NOMO-1 (cell line): ENCODE measurements at regions not wholly inside any gene's neighbourhood (a gene's known extent, or its start where the extent isn't known, plus 50 kb on each side); places are given as distances from the start of the nearest gene placed in this dataset.

Source experiments
- DNase-seq, 2 experiments: peaks; one replicate each; lab custom pipeline; 2025; ENCODE audit not compliant: unreplicated experiment in 2 of 2; lab: John Stamatoyannopoulos, UW

DNA sequence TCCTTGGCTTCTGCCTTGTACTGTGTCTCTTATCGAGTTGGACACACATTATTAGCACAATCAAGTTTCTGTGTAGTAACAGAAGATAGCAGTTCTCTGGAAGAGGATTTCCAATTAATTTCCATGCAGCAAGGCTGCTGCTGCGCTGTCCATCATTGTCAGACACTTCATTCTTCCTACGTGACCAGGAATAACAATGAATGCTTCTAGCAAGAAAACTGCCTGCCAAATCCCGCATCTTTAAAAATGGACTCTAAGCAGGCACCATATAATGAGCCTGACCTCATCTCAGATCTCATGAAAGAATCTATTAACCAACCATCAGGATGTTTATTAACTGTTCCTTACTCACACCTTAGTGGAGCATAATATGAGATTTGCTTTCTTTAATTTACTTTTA is 1067.7 kb upstream of the FAM98A start:
- DNase-seq = no peak

DNA sequence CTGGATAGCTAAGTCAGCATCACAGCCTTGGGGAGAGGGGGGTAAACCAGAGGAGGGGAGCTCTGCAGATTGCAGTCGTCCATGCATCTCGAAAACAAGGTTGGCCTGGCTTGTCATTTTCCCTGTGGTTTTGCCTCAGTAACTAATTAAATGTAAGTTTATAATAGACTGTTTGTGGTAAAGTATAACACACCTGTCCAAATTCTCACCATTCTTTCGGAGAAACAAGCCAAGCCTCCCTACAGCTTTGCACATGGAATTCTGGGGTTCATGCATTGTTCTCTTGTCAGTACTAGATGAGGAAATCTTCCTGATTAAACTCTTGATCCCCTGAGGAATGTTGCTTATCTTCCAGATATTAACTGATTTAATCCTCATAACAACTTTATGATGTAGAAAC is 1065.2 kb upstream of the FAM98A start:
- no peak for DNase-seq

DNA sequence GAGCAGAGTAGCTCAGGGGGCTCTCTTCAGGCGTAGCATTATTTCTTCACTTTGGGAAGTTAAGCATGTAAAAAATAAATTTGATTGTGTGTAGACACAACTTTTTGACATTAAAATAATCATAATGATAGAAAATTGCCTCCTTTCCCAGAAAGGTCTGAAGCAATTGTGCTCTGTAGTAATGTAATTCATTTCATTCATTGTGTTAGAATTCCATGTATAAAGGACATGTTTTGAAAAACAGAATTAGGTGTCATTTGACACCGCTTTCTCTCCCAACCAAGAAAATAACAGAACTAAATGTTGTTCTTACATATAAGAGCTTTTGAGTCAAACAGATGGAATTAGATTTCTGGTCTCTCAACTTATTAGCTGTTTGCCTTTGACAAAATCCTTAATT is 1064.2 kb upstream of the FAM98A start:
- no peak for DNase-seq

DNA sequence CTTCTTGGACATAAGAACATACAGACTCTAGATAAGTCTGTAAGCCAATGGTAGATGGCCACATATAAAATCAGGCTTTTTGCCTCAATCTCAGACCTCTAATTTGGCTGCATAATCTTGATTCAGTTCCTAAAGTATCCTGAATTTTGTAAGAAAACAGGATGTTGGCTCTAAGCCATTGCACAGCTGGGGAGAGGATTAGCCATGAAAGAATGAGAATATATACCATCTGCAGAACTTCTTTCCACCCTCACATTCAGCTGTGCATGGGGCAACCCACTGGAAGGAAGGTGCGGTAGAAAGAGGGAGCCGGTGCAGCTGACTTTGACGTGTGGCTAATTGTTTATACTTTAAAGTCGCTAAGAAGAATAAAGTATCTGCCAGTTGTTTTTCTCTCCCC is 1061.6 kb upstream of the FAM98A start:
- DNase-seq = no peak

- no peak for DNase-seq
Measured at GRCh38 chr2:34656632-34657031, 1057.5 kb upstream of the FAM98A start.

DNA sequence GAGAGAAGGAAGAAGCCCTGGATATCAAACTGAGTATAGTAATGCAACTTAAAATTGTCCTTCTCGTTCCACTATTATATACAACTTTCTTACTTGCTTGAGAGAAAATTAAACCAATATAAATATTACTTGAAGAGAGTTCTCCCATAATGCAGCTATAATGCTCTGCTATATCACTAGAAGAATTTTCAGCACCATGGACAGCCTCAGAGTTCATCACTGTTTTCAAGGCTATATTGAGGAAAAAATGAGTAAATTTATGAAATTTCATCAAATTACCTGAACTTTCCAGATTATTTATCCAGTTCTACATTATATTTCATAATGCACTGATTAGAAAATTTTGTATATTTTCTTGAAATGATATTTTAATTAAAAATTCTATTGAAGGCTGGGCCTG is 1053.5 kb upstream of the FAM98A start:
- DNase-seq = no peak

DNA sequence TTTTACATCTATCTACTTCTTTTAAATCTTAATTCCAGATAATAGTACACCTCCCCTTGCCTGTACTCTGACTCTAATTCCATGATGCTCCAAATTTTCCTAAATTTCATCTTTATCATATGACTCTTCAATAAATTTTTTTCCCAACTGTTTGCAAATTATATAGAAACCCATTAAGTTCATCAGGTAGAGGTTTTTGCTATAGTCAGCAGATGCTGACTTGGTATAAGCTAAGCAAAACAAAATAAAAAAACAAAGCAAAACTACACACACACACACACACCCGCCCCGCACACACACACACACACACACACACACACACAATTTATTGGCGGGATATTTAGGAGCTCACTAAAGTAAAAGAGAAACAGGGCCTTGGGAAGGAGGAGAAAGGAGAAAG is 1047.8 kb upstream of the FAM98A start:
- no peak for DNase-seq

DNA sequence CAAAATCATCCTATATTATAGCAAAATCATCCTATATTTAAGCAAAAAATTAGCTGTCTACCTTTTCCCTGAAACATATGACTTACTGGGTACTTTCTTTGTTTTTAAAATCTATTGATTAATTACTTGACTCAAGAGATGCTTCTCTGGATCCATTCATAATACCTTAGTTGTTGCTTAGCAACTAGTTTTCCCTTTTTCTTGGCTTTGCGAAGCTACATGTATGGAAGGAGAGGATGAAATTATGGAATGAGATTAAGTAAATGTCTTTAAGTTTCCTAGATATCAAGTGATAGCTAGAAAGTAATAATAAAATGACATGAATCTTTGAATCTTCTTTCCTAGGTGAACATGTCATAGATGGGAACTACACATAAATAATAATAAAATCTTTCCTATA is 1033.2 kb upstream of the FAM98A start:
- no peak for DNase-seq

DNA sequence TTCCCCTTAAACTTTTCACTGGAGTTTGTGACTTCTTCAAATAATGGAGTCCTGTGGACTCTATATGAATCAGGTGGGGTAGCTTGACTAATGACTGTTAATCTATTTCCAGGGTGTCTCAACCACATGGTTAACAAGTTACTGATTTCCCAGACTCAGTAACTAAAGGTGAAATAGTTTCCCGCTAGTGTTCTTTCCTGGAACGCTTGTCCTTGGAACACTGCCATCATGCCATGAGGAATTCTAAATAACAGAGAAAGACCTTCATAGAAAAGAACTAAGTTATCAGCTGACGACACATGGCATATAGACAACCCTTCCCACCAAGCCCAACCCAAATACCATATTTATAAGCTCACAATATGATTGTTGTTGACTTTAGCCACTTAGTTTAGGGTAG is 1027.9 kb upstream of the FAM98A start:
- no peak for DNase-seq

DNA sequence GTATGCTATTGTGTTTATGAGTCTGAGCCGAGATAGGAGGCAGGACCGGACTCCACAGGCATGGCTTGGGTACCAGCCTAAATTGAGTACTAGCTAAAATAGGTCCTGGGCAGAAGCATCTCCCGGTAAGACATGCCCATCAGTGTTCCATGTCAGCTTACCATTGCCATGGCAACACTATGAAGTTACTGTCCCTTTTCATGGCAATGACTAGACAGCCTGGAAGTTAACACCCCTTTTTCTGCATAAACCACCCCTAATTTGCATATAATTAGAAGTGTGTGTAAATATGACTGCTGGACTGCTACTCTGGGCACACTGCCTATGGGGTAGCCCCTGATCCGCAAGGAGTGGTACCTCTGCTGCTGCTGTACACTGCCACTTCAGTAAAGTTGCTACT is 1005.1 kb upstream of the FAM98A start:
- no peak for DNase-seq

DNA sequence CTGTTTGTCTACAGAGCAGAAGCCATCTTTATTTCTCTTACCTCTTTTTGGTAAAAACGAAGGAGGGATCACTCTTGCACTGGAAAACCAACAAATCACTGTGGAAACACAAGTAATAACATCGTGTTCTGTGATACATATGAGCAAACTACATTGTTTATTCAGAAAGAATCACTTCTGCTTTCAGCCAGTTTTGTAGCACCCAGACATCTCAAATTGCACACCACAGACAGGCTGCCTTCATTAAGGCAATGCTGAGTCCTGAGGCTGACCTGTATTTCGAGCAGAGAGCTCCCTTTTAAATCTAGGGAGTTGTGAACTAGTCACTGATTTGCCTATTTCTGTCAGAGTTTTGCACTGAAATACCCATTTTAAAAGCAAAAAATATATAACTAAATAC is 1003.2 kb upstream of the FAM98A start:
- DNase-seq = peak in 1 of 2 experiments; percentile 14

DNA sequence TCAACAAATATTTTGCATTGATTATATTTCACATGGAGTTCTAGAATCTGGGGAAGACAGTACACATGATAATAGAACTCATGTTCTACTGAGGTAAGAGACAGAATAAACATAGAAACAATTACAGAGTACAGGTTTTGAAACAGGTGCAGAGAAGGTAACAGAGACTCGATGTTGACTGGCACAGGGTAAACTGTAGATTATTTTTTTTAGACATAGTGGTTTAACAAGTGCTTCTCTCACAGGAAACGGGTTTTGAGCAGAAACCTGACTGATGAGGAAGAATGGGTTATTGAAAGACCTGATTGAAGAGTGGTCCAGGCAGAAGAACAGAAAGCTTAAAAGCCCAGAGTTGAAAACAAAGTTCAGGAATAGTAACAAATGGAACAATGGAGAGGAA is 1002.5 kb upstream of the FAM98A start:
- DNase-seq = no peak

GRCh38 chr2:34578641-34579040 is 979.5 kb upstream of the FAM98A start:
- DNase-seq = no peak

DNA sequence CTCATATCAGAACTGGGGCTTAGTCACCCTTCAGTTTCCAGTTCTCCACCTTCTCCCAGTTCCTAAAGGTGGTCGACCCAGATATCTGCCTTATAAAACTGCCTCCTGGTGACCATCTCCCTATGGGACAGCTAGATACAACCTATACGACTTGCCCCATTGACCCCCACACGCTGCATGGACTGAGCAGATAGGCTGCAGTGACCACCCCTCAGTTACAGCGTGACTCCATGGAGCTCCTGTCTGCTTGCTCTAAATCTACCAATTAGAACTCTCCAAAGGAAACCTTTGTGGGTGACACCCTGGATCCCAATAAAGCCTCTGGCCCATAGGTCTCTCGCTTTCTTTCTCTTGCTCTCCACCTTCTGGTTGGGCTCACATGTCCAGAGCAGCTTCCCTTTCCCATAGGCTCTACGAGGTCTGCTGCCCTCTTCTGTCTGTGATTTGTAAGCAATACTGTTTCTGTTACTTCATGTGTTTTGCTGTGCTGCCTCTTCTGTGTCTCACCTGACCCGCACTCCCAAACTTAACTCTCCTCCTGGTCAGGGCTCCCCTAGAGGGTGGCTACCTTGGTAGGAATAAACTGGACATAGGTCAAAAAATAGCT is 971.3 kb upstream of the FAM98A start:
- peak in 1 of 2 experiments; percentile 15 for DNase-seq

GRCh38 chr2:34567128-34567527 is 968.0 kb upstream of the FAM98A start:
- no peak for DNase-seq

GRCh38 chr2:34552337-34552736 is 953.2 kb upstream of the FAM98A start:
- no peak for DNase-seq

GRCh38 chr2:34549710-34550345 is 950.7 kb upstream of the FAM98A start:
- no peak for DNase-seq

GRCh38 chr2:34547900-34548299 is 948.8 kb upstream of the FAM98A start:
- DNase-seq = no peak

GRCh38 chr2:34547340-34547739 is 948.2 kb upstream of the FAM98A start:
- DNase-seq = no peak

GRCh38 chr2:34545486-34546136 is 946.5 kb upstream of the FAM98A start:
- DNase-seq = no peak

- no peak for DNase-seq
Measured at GRCh38 chr2:34534761-34535160, 935.7 kb upstream of the FAM98A start.

DNA sequence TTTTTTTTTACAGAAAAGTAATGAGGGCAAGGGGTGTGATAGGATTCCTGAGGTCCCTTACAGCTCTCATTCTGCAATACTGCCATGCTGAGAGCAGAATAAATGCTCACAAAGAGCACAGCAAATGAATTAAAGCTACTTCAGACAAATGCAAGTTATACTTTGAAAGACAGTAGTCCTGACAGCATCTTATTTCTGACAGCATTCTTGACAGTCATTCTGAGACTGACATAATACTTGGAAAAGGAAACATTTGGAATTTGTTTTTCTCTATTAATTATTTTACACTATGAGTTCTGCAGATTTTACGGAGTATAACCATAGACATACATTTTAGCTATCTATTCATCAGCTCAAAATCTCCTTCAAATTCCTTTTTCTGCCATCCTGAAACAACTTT is 935.2 kb upstream of the FAM98A start:
- DNase-seq = no peak
